ENCODE measurements at regions not wholly inside any gene's neighbourhood (a gene's known extent, or its start where the extent isn't known, plus 50 kb on each side); places are given as distances from the start of the nearest gene placed in this dataset.

- no peak for TF ChIP-seq CTCF (conservative IDR thresholded peaks at IDR 0.05)
- TF ChIP-seq EZH2 (IDR thresholded peaks at IDR 0.05; ENCODE audit: low read depth), result no peak
Observed at GRCh38 chr9:126061575-126061974, 265.1 kb upstream of the MVB12B start.
